Vagina (tissue), 2 donors: ENCODE measurements at regions not wholly inside any gene's neighbourhood (a gene's known extent, or its start where the extent isn't known, plus 50 kb on each side); places are given as distances from the start of the nearest gene placed in this dataset.

Experiments used
- POLR2A ChIP-seq, 2 donors: fragments of 450-650 bp; IDR thresholded peaks; one replicate each; pipeline ENCODE4 v1.6.1; 2017; ENCODE audit warnings: antibody characterized with exemption in 2 of 2, mild to moderate bottlenecking in 2 of 2, moderate library complexity in 2 of 2
- POLR2AphosphoS5 ChIP-seq, 2 donors: sonication (generic); formaldehyde crosslinking; IDR thresholded peaks; one replicate each; pipeline ENCODE4 v1.9.0; 2017; ENCODE audit warnings: antibody characterized with exemption in 2 of 2, mild to moderate bottlenecking in 2 of 2, low read depth in 1 of 2; ENCODE audit not compliant: insufficient read depth in 1 of 2
- TF ChIP-seq, protein P1 (sequence below), 3 experiments: fragments of 450-650 bp in 2 of 3; fragments of 200-600 bp in 1 of 3; sonication (generic) in 1 of 3; IDR thresholded peaks; one replicate each; pipeline ENCODE4 v1.5.1; 2017 to 2019; ENCODE audit warnings: antibody characterized with exemption in 3 of 3, mild to moderate bottlenecking in 2 of 3, moderate library complexity in 2 of 3

DNA sequence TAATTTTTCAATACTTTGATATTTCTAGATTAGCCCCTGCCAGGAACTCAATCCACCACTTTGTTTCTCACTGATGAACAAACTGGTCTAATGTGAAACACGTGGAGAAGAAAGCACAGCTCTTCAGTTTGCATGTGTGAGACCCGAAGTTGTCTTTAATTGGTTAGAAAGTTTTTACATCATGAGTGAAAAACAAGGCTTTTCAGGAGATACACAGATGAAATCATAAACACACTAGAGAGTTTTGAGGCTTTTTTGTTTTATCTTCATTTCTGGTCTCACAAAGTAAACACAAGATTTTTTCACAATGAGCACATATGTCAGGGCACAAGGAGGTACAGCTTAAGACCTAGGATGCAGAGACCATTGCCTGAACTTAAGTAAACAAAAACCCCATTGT is 84.5 kb upstream of the MOCS2 start:
- TF ChIP-seq, protein P1, sequence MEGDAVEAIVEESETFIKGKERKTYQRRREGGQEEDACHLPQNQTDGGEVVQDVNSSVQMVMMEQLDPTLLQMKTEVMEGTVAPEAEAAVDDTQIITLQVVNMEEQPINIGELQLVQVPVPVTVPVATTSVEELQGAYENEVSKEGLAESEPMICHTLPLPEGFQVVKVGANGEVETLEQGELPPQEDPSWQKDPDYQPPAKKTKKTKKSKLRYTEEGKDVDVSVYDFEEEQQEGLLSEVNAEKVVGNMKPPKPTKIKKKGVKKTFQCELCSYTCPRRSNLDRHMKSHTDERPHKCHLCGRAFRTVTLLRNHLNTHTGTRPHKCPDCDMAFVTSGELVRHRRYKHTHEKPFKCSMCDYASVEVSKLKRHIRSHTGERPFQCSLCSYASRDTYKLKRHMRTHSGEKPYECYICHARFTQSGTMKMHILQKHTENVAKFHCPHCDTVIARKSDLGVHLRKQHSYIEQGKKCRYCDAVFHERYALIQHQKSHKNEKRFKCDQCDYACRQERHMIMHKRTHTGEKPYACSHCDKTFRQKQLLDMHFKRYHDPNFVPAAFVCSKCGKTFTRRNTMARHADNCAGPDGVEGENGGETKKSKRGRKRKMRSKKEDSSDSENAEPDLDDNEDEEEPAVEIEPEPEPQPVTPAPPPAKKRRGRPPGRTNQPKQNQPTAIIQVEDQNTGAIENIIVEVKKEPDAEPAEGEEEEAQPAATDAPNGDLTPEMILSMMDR (IDR thresholded peaks at IDR 0.05), result no peak
- no peak for TF ChIP-seq POLR2A (IDR thresholded peaks at IDR 0.05)
- no peak for TF ChIP-seq POLR2AphosphoS5 (IDR thresholded peaks at IDR 0.05; ENCODE audit: insufficient read depth in 1 of 2, low read depth in 1 of 2)
